CD4-positive, alpha-beta T cell treated with Interleukin-6 at 100 ng/mL for 8 hours (primary cell): ENCODE measurements at regions not wholly inside any gene's neighbourhood (a gene's known extent, or its start where the extent isn't known, plus 50 kb on each side); places are given as distances from the start of the nearest gene placed in this dataset.
"Not testable (repeated sequence)": the region's sequence is repeated elsewhere in the genome, so short reads cannot be mapped to it uniquely, and the experiment has no call there.

Experiments used
- DNase-seq: peaks from one replicate; pipeline ENCODE4 v3.0.0-alpha.2; 2020; ENCODE audit warnings: mixed read lengths, low spot score

- no peak for DNase-seq
These were observed 317.0 kb downstream of the ZIC3 start for GRCh38 chrX:137882960-137883359.

- not testable (repeated sequence) for DNase-seq
These were observed 318.9 kb downstream of the ZIC3 start for GRCh38 chrX:137884813-137885212.

- no peak for DNase-seq
These were observed 325.5 kb downstream of the ZIC3 start for GRCh38 chrX:137891431-137891830.

GRCh38 chrX:137896123-137896522 lies 330.2 kb downstream of the ZIC3 start:
- DNase-seq = no peak

GRCh38 chrX:137915466-137915865 lies 349.5 kb downstream of the ZIC3 start:
- DNase-seq = no peak

- no peak for DNase-seq
These were observed 350.3 kb downstream of the ZIC3 start for GRCh38 chrX:137916090-137916746.

- no peak for DNase-seq
These were observed 360.2 kb downstream of the ZIC3 start for GRCh38 chrX:137926090-137926489.

GRCh38 chrX:137929951-137930350 lies 364.0 kb downstream of the ZIC3 start:
- DNase-seq = no peak

- no peak for DNase-seq
These were observed 364.6 kb downstream of the ZIC3 start for GRCh38 chrX:137930533-137930932.

- DNase-seq = not testable (repeated sequence)
These were observed 368.3 kb downstream of the ZIC3 start for GRCh38 chrX:137934214-137934613.

- not testable (repeated sequence) for DNase-seq
These were observed 369.0 kb downstream of the ZIC3 start for GRCh38 chrX:137934887-137935286.

GRCh38 chrX:137945470-137945869 lies 379.5 kb downstream of the ZIC3 start:
- no peak for DNase-seq

- DNase-seq = no peak
These were observed 403.3 kb downstream of the ZIC3 start for GRCh38 chrX:137969191-137969590.

GRCh38 chrX:137982472-137983172 lies 416.7 kb downstream of the ZIC3 start:
- DNase-seq = no peak

GRCh38 chrX:137988470-137988869 lies 422.5 kb downstream of the ZIC3 start:
- DNase-seq = no peak

- DNase-seq = no peak
These were observed 432.7 kb downstream of the ZIC3 start for GRCh38 chrX:137998619-137999018.

- DNase-seq = no peak
These were observed 433.1 kb downstream of the ZIC3 start for GRCh38 chrX:137999071-137999470.

- no peak for DNase-seq
These were observed 433.6 kb downstream of the ZIC3 start for GRCh38 chrX:137999552-137999951.

GRCh38 chrX:138001226-138001625 lies 435.3 kb downstream of the ZIC3 start:
- DNase-seq = no peak

- no peak for DNase-seq
These were observed 440.3 kb downstream of the ZIC3 start for GRCh38 chrX:138006180-138006579.

- DNase-seq = no peak
These were observed 442.4 kb downstream of the ZIC3 start for GRCh38 chrX:138008281-138008680.

GRCh38 chrX:138011468-138011867 lies 445.5 kb downstream of the ZIC3 start:
- DNase-seq = no peak

- DNase-seq = no peak
These were observed 448.6 kb downstream of the ZIC3 start for GRCh38 chrX:138014577-138014976.
